HFFc6 (cell line): ENCODE measurements at regions not wholly inside any gene's neighbourhood (a gene's known extent, or its start where the extent isn't known, plus 50 kb on each side); places are given as distances from the start of the nearest gene placed in this dataset.

ENCODE experiments used
- DNase-seq: peaks from one replicate; pipeline ENCODE4 v3.0.0-alpha.2; 2018
- H3K27ac Mint-ChIP-seq: 2 replicates; pipeline ENCODE4 v1.8.0; 2020; ENCODE audit warnings: mild to moderate bottlenecking, mixed read lengths
- H3K27me3 Mint-ChIP-seq: 2 replicates; pipeline ENCODE4 v1.8.0; 2021; ENCODE audit warnings: mild to moderate bottlenecking, moderate library complexity, mixed read lengths; ENCODE audit not compliant: insufficient read depth
- H3K36me3 Mint-ChIP-seq: 2 replicates; pipeline ENCODE4 v1.8.0; 2021; ENCODE audit warnings: low read depth, mixed read lengths
- H3K4me1 Mint-ChIP-seq: 2 replicates; pipeline ENCODE4 v1.8.0; 2020; ENCODE audit warnings: low read depth, mixed read lengths
- H3K4me3 Mint-ChIP-seq: 2 replicates; pipeline ENCODE4 v1.8.0; 2020; ENCODE audit warnings: mild to moderate bottlenecking, moderate library complexity, mixed read lengths
- H3K9me3 Mint-ChIP-seq: 2 replicates; pipeline ENCODE4 v1.8.0; 2020; ENCODE audit warnings: mild to moderate bottlenecking, mixed read lengths
- TF ChIP-seq, protein P1 (sequence below): fragments of 200-600 bp; sonication (generic); IDR thresholded peaks from 2 replicates; pipeline ENCODE4 v1.5.0; 2021; ENCODE audit warnings: antibody characterized with exemption, mild to moderate bottlenecking

- no peaks in the 10 kb centered on the region for H3K4me1 Mint-ChIP-seq
- peaks cover 8% of the 10 kb centered on the region; the same call in 1 of the 2 replicates for H3K9me3 Mint-ChIP-seq
- TF ChIP-seq, protein P1, sequence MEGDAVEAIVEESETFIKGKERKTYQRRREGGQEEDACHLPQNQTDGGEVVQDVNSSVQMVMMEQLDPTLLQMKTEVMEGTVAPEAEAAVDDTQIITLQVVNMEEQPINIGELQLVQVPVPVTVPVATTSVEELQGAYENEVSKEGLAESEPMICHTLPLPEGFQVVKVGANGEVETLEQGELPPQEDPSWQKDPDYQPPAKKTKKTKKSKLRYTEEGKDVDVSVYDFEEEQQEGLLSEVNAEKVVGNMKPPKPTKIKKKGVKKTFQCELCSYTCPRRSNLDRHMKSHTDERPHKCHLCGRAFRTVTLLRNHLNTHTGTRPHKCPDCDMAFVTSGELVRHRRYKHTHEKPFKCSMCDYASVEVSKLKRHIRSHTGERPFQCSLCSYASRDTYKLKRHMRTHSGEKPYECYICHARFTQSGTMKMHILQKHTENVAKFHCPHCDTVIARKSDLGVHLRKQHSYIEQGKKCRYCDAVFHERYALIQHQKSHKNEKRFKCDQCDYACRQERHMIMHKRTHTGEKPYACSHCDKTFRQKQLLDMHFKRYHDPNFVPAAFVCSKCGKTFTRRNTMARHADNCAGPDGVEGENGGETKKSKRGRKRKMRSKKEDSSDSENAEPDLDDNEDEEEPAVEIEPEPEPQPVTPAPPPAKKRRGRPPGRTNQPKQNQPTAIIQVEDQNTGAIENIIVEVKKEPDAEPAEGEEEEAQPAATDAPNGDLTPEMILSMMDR = no peak
- no peak for DNase-seq
- peaks cover 4% of the 10 kb centered on the region for H3K36me3 Mint-ChIP-seq
- H3K4me3 Mint-ChIP-seq = no peak overlapping the region
- peaks cover 28% of the 10 kb centered on the region for H3K27me3 Mint-ChIP-seq
- H3K27ac Mint-ChIP-seq = no peak overlapping the region
Observed at GRCh38 chr2:234278556-234279255, 218.2 kb downstream of the ARL4C start.

GRCh38 chr2:234275515-234275914, 221.4 kb downstream of the ARL4C start:
- H3K4me1 Mint-ChIP-seq = no peaks in the 10 kb centered on the region
- H3K27ac Mint-ChIP-seq = no peak overlapping the region
- H3K4me3 Mint-ChIP-seq = no peak overlapping the region
- peaks cover 14% of the 10 kb centered on the region for H3K27me3 Mint-ChIP-seq
- TF ChIP-seq, protein P1 = no peak
- peaks cover 8% of the 10 kb centered on the region; the same call in 1 of the 2 replicates for H3K9me3 Mint-ChIP-seq
- no peaks in the 10 kb centered on the region for H3K36me3 Mint-ChIP-seq
- DNase-seq = no peak

- TF ChIP-seq, protein P1 = no peak
- Mint-ChIP-seq H3K9me3 (peaks cover 2% of the 10 kb centered on the region; the same call in 1 of the 2 replicates), H3K36me3 (no peaks in the 10 kb centered on the region), H3K27ac (no peak overlapping the region), H3K27me3 (peaks cover 10% of the 10 kb centered on the region), H3K4me3 (no peak overlapping the region), H3K4me1 (peaks cover 6% of the 10 kb centered on the region)
- no peak for DNase-seq
Observed at GRCh38 chr2:234273887-234274584, 222.8 kb downstream of the ARL4C start.

GRCh38 chr2:234272069-234272850, 221.8 kb downstream of the SPP2 start:
- no peaks in the 10 kb centered on the region for H3K36me3 Mint-ChIP-seq
- TF ChIP-seq, protein P1 = no peak
- H3K4me3 Mint-ChIP-seq = no peak overlapping the region

GRCh38 chr2:234271338-234271737, 220.8 kb downstream of the SPP2 start:
- no peak for DNase-seq
- H3K4me3 Mint-ChIP-seq = no peak overlapping the region
- TF ChIP-seq, protein P1 = no peak
- H3K27me3 Mint-ChIP-seq = peaks cover 6% of the 10 kb centered on the region
- H3K36me3 Mint-ChIP-seq = no peaks in the 10 kb centered on the region
- H3K9me3 Mint-ChIP-seq = no peaks in the 10 kb centered on the region
- H3K27ac Mint-ChIP-seq = no peak overlapping the region
- H3K4me1 Mint-ChIP-seq = peaks cover 6% of the 10 kb centered on the region

More at GRCh38 chr2:234272069-234272850, 221.8 kb downstream of the SPP2 start:
- Mint-ChIP-seq H3K9me3 (no peaks in the 10 kb centered on the region), H3K4me1 (peaks cover 6% of the 10 kb centered on the region), H3K27ac (no peak overlapping the region), H3K27me3 (peaks cover 10% of the 10 kb centered on the region)
- no peak for DNase-seq
